GM19043 (cell line): ENCODE measurements at regions not wholly inside any gene's neighbourhood (a gene's known extent, or its start where the extent isn't known, plus 50 kb on each side); places are given as distances from the start of the nearest gene placed in this dataset.
A peak's percentile ranks its signal among the peaks of the same experiment; 100 is the strongest.
"Not testable (repeated sequence)": the region's sequence is repeated elsewhere in the genome, so short reads cannot be mapped to it uniquely, and the experiment has no call there.

Experiments used
- ATAC-seq: cut with Tn5 transposase; IDR thresholded peaks from one replicate; pipeline ENCODE4 v1.9.1; 2021; ENCODE audit warnings: low read depth; ENCODE audit not compliant: unreplicated experiment

GRCh38 chr14:54230645-54231044 lies 166.2 kb upstream of the CDKN3 start:
- no peak for ATAC-seq

GRCh38 chr14:54232735-54233134 lies 164.1 kb upstream of the CDKN3 start:
- ATAC-seq: no peak

- ATAC-seq: no peak
Observed at GRCh38 chr14:54241517-54241916, 155.3 kb upstream of the CDKN3 start.

DNA sequence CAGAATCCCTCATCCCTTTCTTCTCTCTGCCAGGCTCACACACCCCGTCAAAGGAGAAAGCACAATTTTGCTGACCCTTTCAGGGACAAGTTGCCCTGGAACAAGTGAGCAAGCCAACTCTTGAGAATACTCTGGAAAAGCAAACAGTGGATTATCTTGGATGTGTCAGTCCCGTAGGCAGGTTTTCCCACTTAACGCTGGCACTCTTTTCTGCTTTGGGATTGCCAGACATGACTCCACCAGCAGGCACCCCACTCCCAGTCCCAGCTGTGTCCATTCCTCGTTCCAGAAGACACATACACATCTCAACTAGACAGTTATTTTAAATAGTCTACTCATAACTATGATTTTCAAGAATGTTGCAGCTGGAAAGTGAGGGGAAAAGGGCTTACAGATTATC lies 145.5 kb upstream of the CDKN3 start:
- ATAC-seq: no peak

DNA sequence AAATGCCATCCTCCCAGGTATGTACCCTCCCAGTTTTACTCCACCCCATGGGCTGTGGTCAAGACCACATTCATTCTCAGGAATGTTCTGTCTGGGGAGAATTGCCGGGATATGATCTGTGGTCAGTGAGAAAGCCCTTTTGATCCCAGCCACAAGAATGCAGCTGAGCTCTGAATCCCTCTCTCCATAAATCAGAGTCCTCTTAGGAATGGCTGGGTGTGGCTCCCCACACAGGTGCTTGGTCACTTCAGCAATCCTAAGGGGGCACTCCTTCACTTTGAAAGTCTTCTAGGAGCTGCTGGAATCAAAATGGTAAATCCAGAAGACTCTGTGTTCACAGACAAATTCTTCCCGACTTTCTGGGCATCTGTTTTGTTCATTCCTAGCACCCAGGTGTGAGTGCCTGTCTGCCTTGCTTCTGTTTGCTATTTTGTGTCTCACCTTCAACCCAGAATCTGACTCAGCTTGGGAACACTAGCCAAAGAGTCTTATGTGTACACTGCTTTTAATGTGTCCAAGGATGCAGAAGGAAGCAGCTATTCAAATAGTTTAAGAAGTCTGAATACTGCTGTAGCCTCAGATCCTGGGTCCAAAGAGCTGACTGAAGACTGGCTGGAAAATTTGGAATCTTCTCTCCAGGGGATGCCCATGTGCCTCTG lies 144.6 kb upstream of the CDKN3 start:
- no peak for ATAC-seq

DNA sequence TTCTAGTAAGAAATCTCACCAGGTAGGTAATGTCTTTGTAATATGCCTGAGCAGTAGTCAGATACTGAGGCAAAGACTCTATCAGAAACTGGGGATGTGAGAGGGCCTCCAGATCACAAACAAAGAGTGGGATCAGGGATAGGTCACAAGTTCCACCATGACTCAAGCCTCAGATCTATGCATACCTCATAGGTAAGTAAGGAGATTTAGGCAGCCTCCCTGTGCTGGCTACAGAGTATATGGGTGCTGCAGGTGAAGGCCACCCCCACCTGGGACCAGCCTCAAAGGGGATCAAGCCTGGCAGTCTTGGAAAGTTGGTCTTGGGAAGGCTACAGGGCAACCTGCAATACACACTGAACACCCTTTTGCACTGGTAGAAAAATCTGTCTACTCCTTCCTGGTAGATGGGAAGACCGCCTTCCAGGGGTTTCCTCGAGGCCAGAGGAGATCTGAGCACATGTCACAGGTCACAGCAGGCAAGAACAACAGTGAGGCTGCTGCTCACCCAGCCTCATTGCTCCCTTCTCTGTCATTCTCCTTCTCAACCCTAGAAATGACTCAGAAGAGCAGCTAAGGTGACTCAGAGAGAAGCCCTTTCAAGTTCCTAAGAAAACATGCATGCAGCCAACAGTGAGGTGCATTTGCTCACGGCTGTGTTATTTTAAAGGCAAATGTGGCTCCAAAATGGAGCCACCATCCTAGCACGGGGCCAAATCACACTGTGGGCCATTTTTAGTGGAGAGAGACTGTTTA lies 143.4 kb upstream of the CDKN3 start:
- ATAC-seq: no peak

DNA sequence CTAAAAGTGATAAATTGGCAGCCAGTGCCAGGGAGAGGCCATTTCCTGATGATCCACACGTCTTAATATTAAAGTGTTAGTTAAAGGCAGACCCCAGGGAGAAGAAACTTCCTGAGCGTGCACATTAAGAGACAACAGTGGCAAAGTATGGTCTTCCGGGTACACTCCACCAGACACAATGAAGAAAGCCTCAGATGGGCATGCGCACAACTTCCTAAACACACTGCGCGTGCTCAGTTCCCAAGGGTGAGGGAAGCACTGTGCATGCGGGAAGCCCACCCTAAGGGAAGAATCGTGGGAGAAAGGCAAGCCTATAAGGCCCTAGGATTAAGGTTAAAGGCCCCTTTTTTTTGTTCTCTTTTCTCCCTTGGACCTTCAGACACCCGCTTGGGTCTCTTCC lies 140.7 kb upstream of the CDKN3 start:
- ATAC-seq: no peak

DNA sequence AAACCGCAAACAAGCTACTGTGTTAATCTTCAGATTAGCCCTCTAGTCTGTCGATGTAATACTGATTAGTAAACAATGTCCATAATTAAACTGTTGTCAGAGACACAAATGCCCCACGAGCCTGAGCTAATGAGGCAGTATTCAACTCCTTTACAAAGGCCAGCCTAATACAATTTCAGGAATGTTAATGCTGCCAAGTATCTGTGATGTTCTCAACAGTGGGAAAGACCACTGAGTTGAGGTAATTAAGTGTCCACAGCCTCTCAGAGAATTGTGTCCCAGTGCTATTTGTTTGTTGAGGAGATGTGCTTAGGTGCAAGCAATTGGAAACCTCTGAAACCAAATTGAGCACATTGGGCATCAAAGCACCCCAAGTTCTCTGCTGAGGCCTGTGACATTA lies 139.4 kb upstream of the CDKN3 start:
- ATAC-seq: no peak

DNA sequence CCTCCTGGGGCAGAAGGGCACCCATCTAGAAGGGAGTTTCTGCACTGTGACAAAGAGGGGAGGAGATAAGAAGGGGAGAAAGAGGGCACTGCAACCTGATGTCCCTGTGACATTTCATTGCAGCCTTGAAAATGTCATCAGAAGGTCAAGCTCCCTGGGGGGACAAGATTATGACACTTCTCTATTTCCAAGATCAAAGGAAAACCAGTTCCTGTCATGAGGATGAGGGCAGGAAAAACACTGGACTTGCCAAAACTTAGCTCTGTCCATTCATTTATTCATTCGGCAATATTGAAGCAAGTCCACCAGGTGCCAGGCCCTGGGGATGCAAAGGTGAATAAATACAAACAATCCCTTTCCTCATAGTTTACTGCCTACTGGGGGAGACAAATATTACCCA lies 138.4 kb upstream of the CDKN3 start:
- no peak for ATAC-seq

- no peak for ATAC-seq
Observed at GRCh38 chr14:54259821-54260220, 137.0 kb upstream of the CDKN3 start.

- ATAC-seq: no peak
Observed at GRCh38 chr14:54261283-54261682, 135.5 kb upstream of the CDKN3 start.

GRCh38 chr14:54266616-54267015 lies 130.2 kb upstream of the CDKN3 start:
- ATAC-seq: not testable (repeated sequence)

DNA sequence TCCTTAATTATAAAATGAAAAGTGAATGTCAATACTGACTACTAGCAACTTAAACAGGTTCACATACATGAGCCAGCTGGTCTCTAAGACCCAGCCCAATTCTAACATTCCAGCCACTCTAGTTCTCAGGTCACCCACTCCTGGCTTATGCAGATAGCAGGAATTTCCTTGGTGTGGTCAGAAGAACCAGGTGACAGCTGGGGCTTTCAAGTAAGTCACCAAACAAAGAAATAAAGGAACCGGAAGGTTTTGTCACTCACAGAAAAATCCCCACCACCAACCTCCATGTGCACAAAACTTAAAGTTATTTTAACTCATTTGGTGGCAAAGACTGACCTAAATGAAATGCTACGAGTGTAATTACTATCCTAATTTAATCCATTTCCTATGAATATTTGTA lies 129.6 kb upstream of the CDKN3 start:
- ATAC-seq: peak; percentile 77

DNA sequence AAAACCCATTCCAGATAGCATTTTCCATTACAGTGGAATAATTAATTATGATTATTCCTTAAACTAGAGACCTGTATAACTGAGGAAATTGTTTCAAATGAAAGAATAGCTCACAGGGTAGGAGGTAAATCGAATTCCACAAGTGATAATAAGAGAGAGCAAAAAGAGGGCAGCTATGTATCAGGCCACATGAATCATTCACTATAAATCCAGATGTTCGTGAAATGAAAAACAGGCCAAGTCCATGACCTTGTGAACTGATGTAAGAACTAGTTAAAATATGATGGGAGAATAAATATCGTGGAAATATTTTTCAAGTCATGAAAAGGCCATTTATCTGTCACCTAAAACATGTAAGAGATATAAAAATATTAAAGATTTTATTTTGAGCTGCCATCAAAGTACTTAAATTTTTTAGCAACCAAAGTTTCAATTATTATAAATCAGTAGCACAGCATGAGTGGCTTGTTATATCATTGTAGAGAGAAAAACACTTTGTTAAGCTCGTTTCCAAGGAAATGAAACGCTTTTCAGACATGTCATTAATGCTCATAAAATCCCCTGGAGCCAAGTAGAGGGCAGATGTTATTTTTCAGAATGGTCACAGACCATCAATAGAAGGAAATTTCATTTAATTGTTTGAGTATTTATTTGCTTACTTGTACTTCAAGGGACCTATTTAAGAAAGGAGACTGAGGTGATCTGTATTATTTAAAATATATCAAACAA lies 120.6 kb upstream of the CDKN3 start:
- no peak for ATAC-seq

DNA sequence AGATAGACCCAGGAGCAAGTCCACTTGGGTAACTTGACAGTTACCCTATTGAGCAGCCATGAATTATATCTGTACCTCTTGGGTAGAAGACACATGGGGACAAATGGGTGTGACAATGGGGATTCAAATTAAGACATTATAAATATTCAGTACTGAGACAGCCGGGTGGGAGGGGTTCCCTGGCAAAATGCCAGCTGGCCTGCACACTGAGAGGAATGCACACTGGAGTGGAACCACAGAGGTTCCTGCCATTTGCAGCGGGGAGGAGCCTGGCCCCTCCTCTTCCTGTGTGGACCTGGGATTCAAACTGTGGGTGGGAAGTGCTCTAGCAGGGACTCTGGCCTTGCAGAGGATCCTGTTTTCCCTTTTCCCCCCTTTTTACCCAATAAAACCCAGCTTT lies 118.7 kb upstream of the CDKN3 start:
- no peak for ATAC-seq

DNA sequence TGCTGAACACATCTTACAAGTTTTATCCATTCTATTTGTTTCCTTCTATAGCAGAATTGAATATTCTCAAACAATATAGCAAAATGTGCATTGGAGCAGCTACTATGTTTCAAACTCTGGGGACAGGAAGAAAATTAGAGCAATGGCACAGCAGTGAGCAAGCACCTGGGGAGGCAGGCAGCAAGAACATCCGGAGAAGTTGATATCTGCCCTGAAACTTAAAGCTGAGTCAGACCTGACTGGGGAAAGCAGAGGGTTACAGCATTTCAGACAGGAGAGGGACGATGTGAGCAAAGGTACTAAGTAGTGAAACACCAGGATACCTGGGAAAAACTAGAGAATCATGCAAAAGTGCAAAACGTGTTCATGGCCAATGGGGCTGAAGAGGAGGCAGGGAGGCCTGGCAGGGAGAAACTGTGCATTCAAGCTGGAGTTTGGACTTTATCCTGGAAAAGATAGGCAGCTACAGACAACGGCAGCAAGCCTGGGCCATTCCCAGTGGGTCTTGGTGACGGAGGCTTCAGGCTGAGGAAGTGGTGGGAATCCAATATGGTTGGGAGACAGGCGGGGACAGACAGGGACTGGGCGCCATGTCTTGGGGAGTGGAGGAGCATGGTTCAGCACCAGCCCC lies 118.0 kb upstream of the CDKN3 start:
- no peak for ATAC-seq

DNA sequence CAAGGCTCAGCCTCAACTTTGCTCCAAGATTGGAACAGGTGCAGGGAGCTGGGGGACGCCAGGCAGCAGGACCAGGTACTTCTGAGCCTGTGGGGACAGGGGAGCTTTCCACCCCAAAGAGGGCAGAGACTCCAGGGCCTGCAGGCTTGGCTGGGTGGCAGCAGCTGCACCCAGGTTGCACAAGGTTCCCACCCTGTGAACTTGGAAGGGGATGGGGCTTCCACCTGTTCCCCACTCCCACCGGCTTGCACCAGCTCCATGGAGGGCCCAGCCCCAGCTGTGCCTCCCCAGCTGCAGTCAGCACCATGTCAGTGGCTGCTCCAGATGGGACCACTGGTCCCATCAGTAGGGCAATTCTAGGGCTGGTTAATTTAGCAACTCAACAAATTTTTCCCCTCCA lies 114.0 kb upstream of the CDKN3 start:
- ATAC-seq: no peak

DNA sequence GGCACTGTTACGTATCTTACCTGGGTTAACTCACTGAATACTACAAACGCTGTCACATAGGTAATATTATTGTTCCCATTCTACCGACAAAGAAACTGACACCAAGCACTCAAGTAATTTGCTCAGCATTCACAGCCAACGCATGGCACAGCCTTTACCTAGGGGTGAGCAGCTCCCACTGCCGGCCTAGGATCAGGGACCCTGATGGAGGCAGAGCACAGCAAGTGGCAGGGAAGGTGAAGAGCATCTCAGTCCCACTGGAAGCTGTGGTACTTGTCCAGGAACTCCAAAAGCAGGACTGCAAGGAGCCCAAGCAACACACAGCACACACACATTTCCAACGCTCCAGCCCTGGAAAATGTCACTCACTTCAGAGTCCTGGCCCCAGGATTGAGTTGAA lies 111.8 kb upstream of the CDKN3 start:
- ATAC-seq: no peak

GRCh38 chr14:54291491-54292191 lies 105.2 kb upstream of the CDKN3 start:
- no peak for ATAC-seq

DNA sequence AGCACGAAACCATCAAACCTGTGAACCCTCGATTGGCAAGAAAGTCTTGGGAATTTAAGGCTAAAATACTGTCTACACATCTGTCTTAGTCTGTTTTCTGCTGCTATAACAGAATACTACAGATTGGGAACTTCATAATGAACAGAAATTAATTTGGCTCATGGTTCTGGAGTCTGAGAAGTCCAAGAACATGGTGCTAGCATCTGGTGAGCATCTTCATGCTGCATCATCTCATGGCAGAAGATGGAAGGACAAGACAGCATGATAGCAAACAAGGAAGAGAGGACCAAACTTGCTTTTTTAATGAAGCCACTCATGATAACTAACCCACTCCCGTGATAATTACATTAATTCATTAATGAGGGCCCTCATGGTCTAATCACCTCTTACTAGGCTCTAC lies 102.0 kb upstream of the CDKN3 start:
- no peak for ATAC-seq
